K562 (cell line): ENCODE measurements at regions not wholly inside any gene's neighbourhood (a gene's known extent, or its start where the extent isn't known, plus 50 kb on each side); places are given as distances from the start of the nearest gene placed in this dataset.

Experiments
- ARID4B ChIP-seq: sonication (generic); formaldehyde crosslinking; IDR thresholded peaks from 2 replicates; pipeline ENCODE4 v1.8.0; 2022; ENCODE audit warnings: mild to moderate bottlenecking, missing genetic modification reagents
- ELF4 ChIP-seq: fragments of 450-650 bp; formaldehyde crosslinking; IDR thresholded peaks from 2 replicates; pipeline ENCODE4 v1.4.0; 2022; ENCODE audit warnings: missing genetic modification characterization
- ESRRA ChIP-seq: fragments of 450-650 bp; IDR thresholded peaks from 2 replicates; pipeline ENCODE4 v1.6.1; 2014; ENCODE audit warnings: low read depth, mild to moderate bottlenecking, moderate library complexity, borderline replicate concordance
- FOXJ3 ChIP-seq: sonication (generic); formaldehyde crosslinking; IDR thresholded peaks from 2 replicates; pipeline ENCODE4 v1.4.0; 2020; ENCODE audit warnings: mild to moderate bottlenecking, missing genetic modification reagents
- GTF2F1 ChIP-seq: IDR thresholded peaks from 2 replicates; pipeline ENCODE4 v1.6.1; 2011; ENCODE audit warnings: low read depth, low read length, improper control_type of control experiment
- NKRF ChIP-seq: fragments of 450-650 bp; IDR thresholded peaks from 2 replicates; pipeline ENCODE4 v1.6.1; 2016; ENCODE audit warnings: borderline replicate concordance
- SRF ChIP-seq, 2 experiments: fragments of 250-450, 450-650 bp in 1 of 2; sonication (Bioruptor Pico) in 1 of 2; sonication (generic) in 1 of 2; formaldehyde crosslinking; IDR thresholded peaks; 2 replicates each; pipeline versions ENCODE4 v1.5.0 to v1.5.1; 2020 to 2022; ENCODE audit warnings: mild to moderate bottlenecking in 1 of 2, missing genetic modification reagents in 1 of 2
- TBP ChIP-seq: optimal IDR thresholded peaks from 2 replicates; pipeline ENCODE3; 2011; ENCODE audit warnings: low read depth, low read length, improper control_type of control experiment
- YBX1 ChIP-seq: fragments of 450-650 bp; IDR thresholded peaks from 2 replicates; pipeline ENCODE4 v1.7.1; 2016; ENCODE audit warnings: mild to moderate bottlenecking

DNA sequence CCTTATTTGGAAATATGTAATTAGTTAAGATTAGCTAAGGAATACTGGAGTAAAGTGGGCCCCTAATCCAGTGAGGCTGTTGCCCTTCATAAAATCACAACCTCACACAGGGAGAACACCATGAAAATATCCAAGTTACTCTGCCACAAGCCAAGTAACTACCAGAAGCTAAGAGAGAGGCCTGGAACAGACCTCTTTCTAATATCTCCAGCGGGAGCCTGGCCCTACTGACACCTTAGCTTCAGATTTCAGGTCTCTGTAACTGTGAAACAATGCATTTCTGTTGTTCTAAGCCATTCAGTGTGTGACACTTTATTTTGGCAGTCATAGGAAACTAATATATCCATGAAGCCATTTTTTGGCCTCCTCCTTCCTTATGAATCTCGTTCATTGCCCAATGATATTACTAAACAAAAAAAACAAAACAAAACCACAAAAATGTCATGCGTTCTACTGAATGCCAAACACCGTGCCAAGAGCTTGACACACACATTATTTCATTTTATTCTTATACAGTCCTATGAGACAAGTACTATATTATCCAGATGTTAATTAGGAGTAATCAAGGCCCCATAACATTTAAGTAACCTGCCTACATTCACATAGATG is 699.0 kb downstream of the MAT2B start:
- TF ChIP-seq GTF2F1 (no peak), YBX1 (no peak), SRF (CRISPR knock-in tag; IDR thresholded peaks at IDR 0.05) (no peak), ARID4B (no peak), ESRRA (no peak), FOXJ3 (CRISPR knock-in tag) (no peak), NKRF (no peak), TBP (no peak), ELF4 (CRISPR knock-in tag) (no peak)
